ENCODE measurements at regions not wholly inside any gene's neighbourhood (a gene's known extent, or its start where the extent isn't known, plus 50 kb on each side); places are given as distances from the start of the nearest gene placed in this dataset.
"Not testable (repeated sequence)": the region's sequence is repeated elsewhere in the genome, so short reads cannot be mapped to it uniquely, and the experiment has no call there.

- Histone ChIP-seq H4K20me1 (ENCODE audit: control insufficient read depth, extremely low read depth, insufficient read depth, low read length) (no peaks in the 10 kb centered on the region), H3K9me3 (ENCODE audit: control insufficient read depth, insufficient read depth, low read depth, low read length) (no peaks in the 10 kb centered on the region), H3K4me1 (ENCODE audit: control insufficient read depth, extremely low read depth, insufficient read depth, low read length) (no peaks in the 10 kb centered on the region), H3K9ac (ENCODE audit: insufficient read depth, low read length) (no peak overlapping the region), H3K36me3 (ENCODE audit: control insufficient read depth, insufficient read depth, low read length) (no peaks in the 10 kb centered on the region), H3K27me3 (ENCODE audit: control insufficient read depth, insufficient read depth, low read length) (no peaks in the 10 kb centered on the region), H3K4me2 (ENCODE audit: extremely low read depth, insufficient read depth, low read length) (no peak overlapping the region), H3K4me3 (replicated peaks in 1 of 4; ENCODE audit: control extremely low read depth in 1 of 4, insufficient read depth in 1 of 4, low read depth in 3 of 4, low read length in 4 of 4) (no peak overlapping the region), H2AFZ (ENCODE audit: low read length) (no peak overlapping the region), H3K27ac (ENCODE audit: insufficient read depth, low read length) (no peak overlapping the region), H3K79me2 (ENCODE audit: control insufficient read depth, insufficient read depth, low read length) (no peaks in the 10 kb centered on the region)
- TF ChIP-seq EZH2 (IDR thresholded peaks at IDR 0.05; ENCODE audit: low read length, missing control alignments): no peak
- no peak for TF ChIP-seq CTCF (conservative IDR thresholded peaks at IDR 0.05 in 1 of 2, IDR thresholded peaks at IDR 0.05 in 1 of 2; ENCODE audit: low read depth in 1 of 2, low read length in 2 of 2)
- DNase-seq (ENCODE audit: low read depth in 2 of 2): no peak
Observed at GRCh38 chr1:182317611-182318161, 73.9 kb downstream of the GLUL start.

DNA sequence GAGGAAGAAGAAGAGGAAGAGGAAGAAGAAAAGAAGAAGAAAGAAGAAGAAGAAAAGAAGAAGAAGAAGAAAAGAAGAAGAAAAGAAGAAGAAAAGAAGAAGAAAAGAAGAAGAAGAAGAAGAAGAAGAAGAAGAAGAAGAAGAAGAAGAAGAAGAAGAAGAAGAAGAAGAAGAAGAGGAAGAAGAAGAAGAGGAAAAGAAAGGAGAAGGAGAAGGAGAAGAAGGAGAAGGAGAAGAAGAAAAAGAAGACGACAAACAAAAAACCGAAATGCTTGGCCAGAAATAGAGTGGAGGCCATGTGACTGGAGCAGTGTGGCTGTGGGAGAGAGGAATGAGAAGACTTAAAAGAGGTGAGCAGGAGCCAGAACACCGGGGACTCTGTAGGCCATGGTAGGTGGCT lies 75.1 kb downstream of the GLUL start:
- not testable (repeated sequence) for H3K4me3 ChIP-seq (replicated peaks in 1 of 4; ENCODE audit: control extremely low read depth in 1 of 4, insufficient read depth in 1 of 4, low read depth in 3 of 4, low read length in 4 of 4); H3K9me3 ChIP-seq (ENCODE audit: control insufficient read depth, insufficient read depth, low read depth, low read length); DNase-seq (ENCODE audit: low read depth in 2 of 2); H3K36me3 ChIP-seq (ENCODE audit: control insufficient read depth, insufficient read depth, low read length); H3K27me3 ChIP-seq (ENCODE audit: control insufficient read depth, insufficient read depth, low read length); H3K9ac ChIP-seq (ENCODE audit: insufficient read depth, low read length); H4K20me1 ChIP-seq (ENCODE audit: control insufficient read depth, extremely low read depth, insufficient read depth, low read length); H2AFZ ChIP-seq (ENCODE audit: low read length); H3K4me1 ChIP-seq (ENCODE audit: control insufficient read depth, extremely low read depth, insufficient read depth, low read length); H3K79me2 ChIP-seq (ENCODE audit: control insufficient read depth, insufficient read depth, low read length); H3K4me2 ChIP-seq (ENCODE audit: extremely low read depth, insufficient read depth, low read length); H3K27ac ChIP-seq (ENCODE audit: insufficient read depth, low read length)

DNA sequence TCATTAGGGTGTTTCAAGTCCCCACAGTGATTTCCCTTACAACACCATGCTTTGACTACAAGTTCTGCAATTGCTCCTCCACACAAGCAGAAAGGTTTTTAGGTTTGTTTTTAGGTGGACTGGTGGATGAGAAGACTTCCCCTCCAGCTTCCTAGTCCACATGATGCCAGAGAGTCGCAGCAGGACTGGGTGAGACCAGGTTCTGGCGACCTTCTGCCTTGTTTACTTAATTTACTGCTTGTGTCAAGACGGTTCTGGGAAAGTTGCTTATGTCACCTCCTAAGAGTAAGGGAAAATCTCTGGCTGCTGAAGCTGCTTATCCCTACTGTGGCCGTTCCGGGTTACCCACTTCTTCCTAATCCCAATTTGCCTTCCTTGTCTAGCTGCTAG lies 76.4 kb downstream of the GLUL start:
- Histone ChIP-seq H3K4me2 (ENCODE audit: extremely low read depth, insufficient read depth, low read length) (no peak overlapping the region), H3K27me3 (ENCODE audit: control insufficient read depth, insufficient read depth, low read length) (no peaks in the 10 kb centered on the region), H3K9me3 (ENCODE audit: control insufficient read depth, insufficient read depth, low read depth, low read length) (no peaks in the 10 kb centered on the region), H3K9ac (ENCODE audit: insufficient read depth, low read length) (no peak overlapping the region), H3K27ac (ENCODE audit: insufficient read depth, low read length) (no peak overlapping the region), H3K79me2 (ENCODE audit: control insufficient read depth, insufficient read depth, low read length) (no peaks in the 10 kb centered on the region), H3K4me1 (ENCODE audit: control insufficient read depth, extremely low read depth, insufficient read depth, low read length) (no peaks in the 10 kb centered on the region), H3K4me3 (replicated peaks in 1 of 4; ENCODE audit: control extremely low read depth in 1 of 4, insufficient read depth in 1 of 4, low read depth in 3 of 4, low read length in 4 of 4) (no peak overlapping the region), H3K36me3 (ENCODE audit: control insufficient read depth, insufficient read depth, low read length) (no peaks in the 10 kb centered on the region), H2AFZ (ENCODE audit: low read length) (no peak overlapping the region), H4K20me1 (ENCODE audit: control insufficient read depth, extremely low read depth, insufficient read depth, low read length) (no peaks in the 10 kb centered on the region)
- DNase-seq (ENCODE audit: low read depth in 2 of 2): no peak
- TF ChIP-seq EZH2 (IDR thresholded peaks at IDR 0.05; ENCODE audit: low read length, missing control alignments) (no peak), CTCF (conservative IDR thresholded peaks at IDR 0.05 in 1 of 2, IDR thresholded peaks at IDR 0.05 in 1 of 2; ENCODE audit: low read depth in 1 of 2, low read length in 2 of 2) (no peak)
